ENCODE measurements at regions not wholly inside any gene's neighbourhood (a gene's known extent, or its start where the extent isn't known, plus 50 kb on each side); places are given as distances from the start of the nearest gene placed in this dataset.

- WGBS, 3 donors: 93 to 94% (median 94%) methylated on average over 2 of the region's 2 CpGs
- Histone ChIP-seq H3K9me3 (no peaks in the 10 kb centered on the region), H3K4me3 (no peak overlapping the region), H3K27me3 (no peaks in the 10 kb centered on the region), H3K36me3 (no peaks in the 10 kb centered on the region), H3K27ac (no peak overlapping the region), H3K4me1 (ENCODE audit: insufficient read depth) (no peaks in the 10 kb centered on the region)
- TF ChIP-seq EP300 (IDR thresholded peaks at IDR 0.05): no peak
- TF ChIP-seq POLR2A (IDR thresholded peaks at IDR 0.05): no peak
- no peak for TF ChIP-seq CTCF (IDR thresholded peaks at IDR 0.05)
- intact Hi-C loops (cut with DNase I): no loop called here
- no peak for DNase-seq
Observed at GRCh38 chr2:121037480-121037879, 247.5 kb downstream of the TFCP2L1 start.

GRCh38 chr2:121038031-121038430 is 247.0 kb downstream of the TFCP2L1 start:
- H3K27ac ChIP-seq: no peak overlapping the region
- TF ChIP-seq EP300 (IDR thresholded peaks at IDR 0.05) (no peak), CTCF (IDR thresholded peaks at IDR 0.05) (no peak), POLR2A (IDR thresholded peaks at IDR 0.05) (no peak)
- WGBS, 3 donors: 68 to 83% (median 80%) methylated on average over 6 to 7 of the region's 7 CpGs
- no peaks in the 10 kb centered on the region for H3K36me3 ChIP-seq
- intact Hi-C loops (cut with DNase I): no loop called here
- no peaks in the 10 kb centered on the region for H3K27me3 ChIP-seq
- H3K9me3 ChIP-seq: no peaks in the 10 kb centered on the region
- no peaks in the 10 kb centered on the region for H3K4me1 ChIP-seq (ENCODE audit: insufficient read depth)
- DNase-seq: no peak
- H3K4me3 ChIP-seq: no peak overlapping the region

GRCh38 chr2:121038431-121038830 is 246.6 kb downstream of the TFCP2L1 start:
- DNase-seq: no peak
- Histone ChIP-seq H3K4me1 (ENCODE audit: insufficient read depth) (no peaks in the 10 kb centered on the region), H3K4me3 (no peak overlapping the region), H3K36me3 (no peaks in the 10 kb centered on the region), H3K27ac (no peak overlapping the region), H3K27me3 (no peaks in the 10 kb centered on the region), H3K9me3 (no peaks in the 10 kb centered on the region)
- intact Hi-C loops (cut with DNase I): no loop called here
- TF ChIP-seq CTCF (IDR thresholded peaks at IDR 0.05): no peak
- no peak for TF ChIP-seq EP300 (IDR thresholded peaks at IDR 0.05)
- no peak for TF ChIP-seq POLR2A (IDR thresholded peaks at IDR 0.05)
- WGBS, 3 donors: 87 to 95% (median 95%) methylated on average over 5 of the region's 5 CpGs

- no peak for TF ChIP-seq CTCF (IDR thresholded peaks at IDR 0.05)
- no peak for TF ChIP-seq EP300 (IDR thresholded peaks at IDR 0.05)
- no peak for TF ChIP-seq POLR2A (IDR thresholded peaks at IDR 0.05)
- H3K4me3 ChIP-seq: no peak overlapping the region
- no peaks in the 10 kb centered on the region for H3K27me3 ChIP-seq
- DNase-seq: no peak
- H3K4me1 ChIP-seq (ENCODE audit: insufficient read depth): no peaks in the 10 kb centered on the region
- no peak overlapping the region for H3K27ac ChIP-seq
- no peaks in the 10 kb centered on the region for H3K9me3 ChIP-seq
- H3K36me3 ChIP-seq: no peaks in the 10 kb centered on the region
- intact Hi-C loops (cut with DNase I): no loop called here
- WGBS, 3 donors: 50 to 60% (median 54%) methylated on average over 8 of the region's 8 CpGs
Observed at GRCh38 chr2:121038891-121039616, 245.9 kb downstream of the TFCP2L1 start.

All from ovary (tissue), 7 donors.